Memory B cell (primary cell): ENCODE measurements at regions not wholly inside any gene's neighbourhood (a gene's known extent, or its start where the extent isn't known, plus 50 kb on each side); places are given as distances from the start of the nearest gene placed in this dataset.

Source experiments
- ATAC-seq: fragments of 150-1000 bp; cut with Tn5 transposase; 2 replicates; pipeline ENCODE4 v1.10.0; 2021; ENCODE audit warnings: low read depth, mild to moderate bottlenecking, moderate library complexity
- DNase-seq, 2 donors: peaks; one replicate each; pipeline ENCODE4 v3.0.0; 2022; ENCODE audit warnings: low spot score in 2 of 2
- H3K27ac Mint-ChIP-seq: one replicate; pipeline ENCODE4 v1.8.0; 2022; ENCODE audit warnings: mild to moderate bottlenecking, moderate library complexity, mixed read lengths
- H3K27me3 Mint-ChIP-seq: one replicate; pipeline ENCODE4 v1.8.0; 2022; ENCODE audit warnings: mixed read lengths
- H3K36me3 Mint-ChIP-seq: one replicate; pipeline ENCODE4 v1.8.0; 2022; ENCODE audit warnings: mild to moderate bottlenecking, mixed read lengths
- H3K4me1 Mint-ChIP-seq: one replicate; pipeline ENCODE4 v1.8.0; 2022; ENCODE audit warnings: mixed read lengths
- H3K4me3 Mint-ChIP-seq: one replicate; pipeline ENCODE4 v1.8.0; 2022; ENCODE audit warnings: mild to moderate bottlenecking, moderate library complexity, mixed read lengths
- H3K9me3 Mint-ChIP-seq: one replicate; pipeline ENCODE4 v1.8.0; 2022; ENCODE audit warnings: mixed read lengths

DNA sequence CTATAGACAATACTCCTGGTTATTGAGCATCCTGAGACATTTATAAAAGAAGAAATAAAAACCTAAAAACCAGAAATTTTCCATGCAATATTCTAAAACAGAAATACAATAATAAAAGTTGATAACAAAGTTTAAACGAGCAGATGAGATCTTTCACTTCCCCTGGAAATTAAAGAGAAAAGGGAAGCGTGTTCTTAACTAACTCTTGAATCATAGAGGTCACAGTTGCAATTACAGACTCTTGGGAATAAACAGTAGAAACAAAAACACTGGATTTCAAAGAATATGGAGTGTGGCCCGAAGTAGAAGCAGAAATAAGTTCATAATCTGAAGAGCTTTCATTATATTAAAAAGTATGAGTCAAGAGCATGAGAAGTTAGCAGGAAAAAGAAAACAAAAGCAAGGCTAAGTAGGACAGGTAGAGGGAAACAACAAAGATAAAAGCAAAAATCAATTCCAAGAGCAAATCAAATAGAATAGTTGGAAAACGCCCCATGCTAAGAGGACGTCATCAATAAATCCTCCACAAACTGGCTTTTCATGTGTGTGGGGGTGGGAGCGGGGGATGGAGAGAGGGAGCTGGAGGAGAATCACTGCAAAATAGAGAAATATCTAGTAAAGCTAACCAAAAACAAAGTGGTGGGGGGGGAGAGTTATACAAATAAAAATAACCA lies 55.2 kb upstream of the C10orf71 start:
- ATAC-seq (peak; percentile 68), DNase-seq (no peak)
- Mint-ChIP-seq H3K27me3 (peaks cover 1% of the 10 kb centered on the region), H3K27ac (no peak overlapping the region), H3K4me1 (peaks cover 11% of the 10 kb centered on the region), H3K4me3 (peak overlapping the region; percentile 18), H3K9me3 (peaks cover 3% of the 10 kb centered on the region), H3K36me3 (peaks cover 2% of the 10 kb centered on the region)

DNA sequence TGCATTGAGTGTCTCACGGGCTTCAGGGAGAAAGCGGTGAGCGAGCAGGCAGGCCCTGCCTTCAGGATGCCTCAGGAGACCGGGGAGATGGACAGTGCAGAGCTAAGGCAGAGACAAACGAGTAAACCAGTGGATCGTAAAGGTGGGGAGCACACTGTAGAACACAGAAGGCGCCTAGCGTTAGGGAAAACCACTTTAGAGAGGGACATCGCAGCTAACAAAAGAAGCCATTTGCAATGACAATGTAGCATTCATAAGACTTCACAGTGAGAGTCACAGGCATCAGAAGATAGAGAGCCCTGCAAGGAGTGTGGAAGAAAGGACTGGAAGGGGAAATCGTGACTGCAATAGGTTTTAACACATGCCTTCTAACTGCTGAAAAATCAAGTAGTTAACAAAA lies 54.9 kb upstream of the TMEM273 start:
- H3K9me3 Mint-ChIP-seq, result peaks cover 2% of the 10 kb centered on the region
- H3K27me3 Mint-ChIP-seq, result peaks cover 1% of the 10 kb centered on the region
- ATAC-seq (no peak), DNase-seq (no peak)
- no peak overlapping the region for H3K27ac Mint-ChIP-seq
- H3K4me3 Mint-ChIP-seq, result no peak overlapping the region
- peaks cover 11% of the 10 kb centered on the region for H3K4me1 Mint-ChIP-seq
- H3K36me3 Mint-ChIP-seq, result peaks cover 2% of the 10 kb centered on the region

DNA sequence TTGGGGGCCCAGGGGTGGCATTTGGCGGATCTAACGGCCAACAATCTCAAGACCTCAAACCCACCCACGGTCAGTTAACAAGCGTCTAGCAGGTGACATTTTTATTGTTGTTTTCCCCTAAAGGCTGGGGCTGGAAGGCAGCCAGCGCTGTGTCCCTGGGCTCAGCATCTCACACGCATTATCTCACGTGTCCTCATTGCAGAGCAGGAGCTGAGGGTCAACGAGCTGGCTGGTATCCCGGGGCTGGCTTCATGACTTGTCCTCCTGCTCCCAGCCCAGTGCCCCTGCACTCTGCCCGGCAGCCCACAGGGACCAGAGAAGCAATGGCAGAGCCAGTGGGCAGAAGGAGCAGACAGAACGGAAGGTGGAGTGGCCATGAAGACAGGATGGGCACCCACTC lies 54.4 kb upstream of the TMEM273 start:
- Mint-ChIP-seq H3K27me3 (peaks cover 1% of the 10 kb centered on the region), H3K36me3 (peaks cover 2% of the 10 kb centered on the region), H3K4me1 (peaks cover 14% of the 10 kb centered on the region), H3K9me3 (peaks cover 2% of the 10 kb centered on the region), H3K4me3 (no peak overlapping the region), H3K27ac (no peak overlapping the region)
- DNase-seq, result no peak
- no peak for ATAC-seq

DNA sequence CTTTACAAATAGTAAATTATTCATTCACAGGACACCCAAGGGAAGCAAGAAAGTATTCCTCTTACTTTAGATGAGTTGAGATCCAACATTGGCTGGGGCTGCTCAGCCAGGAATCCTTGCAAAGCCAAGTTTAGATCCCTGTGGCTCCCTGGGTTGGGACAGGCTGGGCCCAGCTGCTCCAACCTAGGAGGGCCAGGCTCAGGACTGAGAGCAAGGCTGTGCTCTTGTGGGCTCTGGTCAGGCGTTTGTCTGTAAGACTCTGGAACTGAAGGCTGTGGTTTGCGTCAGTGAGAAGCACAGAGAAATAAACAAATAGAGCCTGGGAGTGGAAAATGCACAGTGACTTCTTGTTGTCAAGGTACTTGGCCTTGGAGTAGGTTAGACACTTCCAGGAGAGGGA lies 53.2 kb upstream of the TMEM273 start:
- no peaks in the 10 kb centered on the region for H3K9me3 Mint-ChIP-seq

DNA sequence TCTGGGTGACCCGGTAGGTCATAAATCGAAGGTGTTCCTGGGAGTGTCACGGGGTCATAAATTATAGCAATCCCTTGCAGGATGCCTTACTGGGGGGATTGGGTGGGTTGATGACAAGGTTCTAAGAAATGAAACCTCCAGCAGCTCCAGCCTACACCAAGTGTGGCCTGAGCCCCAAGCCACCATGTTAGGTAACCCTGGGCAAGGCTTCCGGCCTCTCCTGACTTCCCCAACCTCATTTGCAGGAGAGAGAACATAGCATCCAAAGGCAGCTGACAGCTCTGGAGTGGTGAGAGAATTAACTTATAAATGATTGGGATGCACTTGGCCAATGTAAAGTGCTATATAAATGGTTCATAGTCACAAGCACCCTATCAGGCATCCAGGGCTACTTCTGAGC lies 52.8 kb upstream of the TMEM273 start:
- DNase-seq, result no peak
- no peaks in the 10 kb centered on the region for H3K9me3 Mint-ChIP-seq
- H3K27me3 Mint-ChIP-seq, result no peaks in the 10 kb centered on the region
- H3K36me3 Mint-ChIP-seq, result no peaks in the 10 kb centered on the region
- H3K27ac Mint-ChIP-seq, result no peak overlapping the region
- H3K4me1 Mint-ChIP-seq, result peaks cover 14% of the 10 kb centered on the region
- H3K4me3 Mint-ChIP-seq, result no peak overlapping the region
- no peak for ATAC-seq

More for the DNA sequence above, 53.2 kb upstream of the TMEM273 start:
- peaks cover 14% of the 10 kb centered on the region for H3K4me1 Mint-ChIP-seq
- H3K36me3 Mint-ChIP-seq, result no peaks in the 10 kb centered on the region
- H3K27me3 Mint-ChIP-seq, result no peaks in the 10 kb centered on the region
- no peak overlapping the region for H3K4me3 Mint-ChIP-seq
- DNase-seq, result no peak
- ATAC-seq, result no peak
- H3K27ac Mint-ChIP-seq, result no peak overlapping the region
